Suppressor macrophage treated with lipopolysaccharide for 4 hours (primary cell): ENCODE measurements at regions not wholly inside any gene's neighbourhood (a gene's known extent, or its start where the extent isn't known, plus 50 kb on each side); places are given as distances from the start of the nearest gene placed in this dataset.
"Not testable (repeated sequence)": the region's sequence is repeated elsewhere in the genome, so short reads cannot be mapped to it uniquely, and the experiment has no call there.

Experiments
- DNase-seq: peaks from one replicate; pipeline ENCODE4 v3.0.0-alpha.2; 2020

DNA sequence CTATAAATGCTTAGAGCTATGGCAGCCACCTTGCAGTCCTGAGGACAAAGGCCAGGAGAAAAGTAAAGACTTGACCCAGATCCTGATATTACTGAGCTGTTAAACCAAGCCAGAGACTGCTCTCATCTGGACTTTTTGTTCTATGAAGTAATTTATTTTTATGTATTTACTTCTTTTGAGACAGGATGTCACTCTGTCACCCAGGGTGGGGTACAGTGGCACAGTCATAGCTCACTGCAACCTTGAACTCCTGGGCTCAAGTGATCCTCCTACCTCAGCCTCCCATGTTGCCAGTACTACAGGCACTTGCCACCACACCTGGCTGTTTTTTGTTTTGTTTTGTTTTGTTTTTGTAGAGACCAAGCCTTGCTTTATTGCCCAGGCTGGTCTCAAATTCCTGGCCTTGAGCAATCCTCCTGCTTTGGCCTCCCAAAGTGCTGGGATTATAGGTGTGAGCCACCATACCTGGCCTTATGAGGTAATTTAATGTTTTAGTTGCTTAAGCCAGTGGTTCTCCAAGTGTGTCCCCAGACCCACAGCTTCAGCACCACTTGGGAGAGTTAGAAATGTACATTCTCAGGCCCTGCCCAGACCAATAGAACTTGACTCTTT, 112.1 kb downstream of the COPRS start:
- no peak for DNase-seq

DNA sequence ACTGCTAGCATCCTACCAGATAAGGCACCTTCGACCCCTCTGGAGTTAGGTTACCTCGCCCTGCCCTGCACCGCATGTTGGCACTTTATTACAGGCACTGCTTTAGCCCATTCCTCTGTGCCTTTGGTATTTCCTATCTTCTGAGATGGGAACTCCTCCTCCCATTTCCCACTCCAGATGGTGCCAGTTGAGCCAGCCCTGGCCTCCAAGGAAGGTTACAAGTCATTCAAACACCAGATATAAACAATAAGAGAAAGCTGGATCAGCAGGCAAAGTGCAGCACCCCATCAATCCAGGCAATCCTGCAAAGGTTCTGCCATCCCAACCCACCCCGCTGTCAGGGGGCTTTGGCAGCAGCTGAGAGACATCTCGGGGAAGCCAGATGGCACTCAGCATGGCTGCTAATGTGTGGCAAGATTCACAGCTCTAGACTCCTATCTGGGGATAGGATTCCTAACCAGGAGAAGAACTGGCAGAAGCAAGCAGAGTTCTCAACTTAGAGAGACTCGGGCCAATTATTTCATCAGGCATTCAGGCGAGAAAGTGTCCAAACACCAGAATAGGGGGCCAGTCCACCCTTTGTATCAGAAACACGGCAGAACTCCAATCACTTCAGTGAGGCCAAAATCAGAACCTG, 113.0 kb downstream of the COPRS start:
- DNase-seq, result no peak

DNA sequence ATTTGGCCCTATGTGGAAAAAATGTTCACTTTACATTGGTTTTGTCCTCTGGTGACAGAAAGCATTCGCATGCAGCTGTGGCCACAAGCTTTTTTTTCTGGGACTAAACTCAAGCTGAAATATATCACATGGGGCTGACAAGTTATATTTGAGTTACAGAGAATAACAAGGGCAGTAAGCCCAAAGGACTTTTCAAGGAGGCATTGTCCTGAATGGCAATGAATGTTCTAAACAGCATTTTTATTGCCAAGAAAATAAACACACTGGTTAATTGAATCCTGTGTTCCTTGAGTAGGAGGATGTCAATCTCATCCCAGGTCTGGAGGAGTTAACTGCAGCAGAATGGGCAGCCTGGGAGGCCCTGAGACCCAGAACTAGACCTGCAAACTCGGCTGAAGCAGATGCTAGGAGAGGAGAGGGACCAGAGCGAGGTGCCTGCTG, 114.5 kb downstream of the COPRS start:
- no peak for DNase-seq

DNA sequence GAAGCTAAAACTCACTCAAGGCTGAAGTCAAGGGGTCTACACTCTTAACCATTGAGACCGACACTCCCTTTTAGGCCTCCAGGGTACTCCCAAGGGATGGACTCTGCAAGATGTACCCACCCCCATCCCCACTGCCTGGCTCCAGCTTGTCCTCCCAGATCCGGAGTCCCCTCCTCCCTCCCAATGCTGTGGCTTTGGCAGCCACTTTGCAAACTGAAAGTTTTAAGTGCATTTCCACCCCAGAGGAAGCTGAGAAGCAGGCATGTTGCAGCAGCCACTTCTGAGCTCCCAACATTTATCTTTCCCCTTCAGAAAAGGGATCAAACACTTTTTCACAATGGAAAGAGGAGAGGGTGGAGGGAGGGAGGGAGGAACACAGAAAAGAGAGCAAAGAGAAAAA, 115.2 kb downstream of the COPRS start:
- no peak for DNase-seq

DNA sequence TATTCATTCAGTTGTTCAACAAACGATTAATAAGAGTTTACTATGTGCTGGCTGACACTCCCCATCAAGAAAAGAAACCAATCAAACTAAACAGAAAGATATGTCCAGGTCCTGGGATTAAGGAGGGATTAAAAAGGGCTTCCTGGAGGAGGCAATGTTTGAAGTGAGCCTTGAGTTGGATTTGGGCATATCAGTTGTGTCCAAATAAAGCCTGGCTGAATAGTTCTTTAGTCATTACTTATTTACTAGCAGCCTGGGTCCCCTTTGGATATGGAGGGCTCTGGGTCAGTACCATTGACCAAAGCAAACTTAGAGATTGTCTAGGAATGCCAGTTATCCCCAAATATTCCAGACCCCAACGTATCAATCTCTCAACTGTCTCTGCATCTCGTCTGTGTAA, 117.7 kb downstream of the COPRS start:
- no peak for DNase-seq

DNA sequence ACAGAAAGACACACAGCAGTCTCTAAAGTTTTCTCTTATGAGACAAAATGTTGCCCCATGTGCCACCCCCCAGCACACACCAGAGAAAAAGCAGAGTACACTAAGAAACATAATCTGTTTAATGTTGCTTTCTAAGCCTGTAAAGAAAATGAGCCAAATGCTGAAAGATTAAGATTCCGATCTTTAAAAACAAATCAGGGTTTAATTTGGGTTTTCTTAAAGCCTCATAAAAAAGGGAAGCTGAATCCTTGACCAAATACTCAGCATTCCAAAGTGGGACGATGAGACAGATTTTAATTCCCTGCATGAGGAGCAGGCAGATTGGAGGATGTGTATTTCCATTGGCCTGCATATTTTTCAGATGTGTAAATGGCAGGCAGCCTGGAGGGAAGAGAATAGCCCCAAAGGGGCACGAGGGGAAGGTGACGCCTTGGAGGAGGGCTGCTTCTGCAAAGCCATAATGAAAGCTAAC, 118.4 kb downstream of the COPRS start:
- no peak for DNase-seq

DNA sequence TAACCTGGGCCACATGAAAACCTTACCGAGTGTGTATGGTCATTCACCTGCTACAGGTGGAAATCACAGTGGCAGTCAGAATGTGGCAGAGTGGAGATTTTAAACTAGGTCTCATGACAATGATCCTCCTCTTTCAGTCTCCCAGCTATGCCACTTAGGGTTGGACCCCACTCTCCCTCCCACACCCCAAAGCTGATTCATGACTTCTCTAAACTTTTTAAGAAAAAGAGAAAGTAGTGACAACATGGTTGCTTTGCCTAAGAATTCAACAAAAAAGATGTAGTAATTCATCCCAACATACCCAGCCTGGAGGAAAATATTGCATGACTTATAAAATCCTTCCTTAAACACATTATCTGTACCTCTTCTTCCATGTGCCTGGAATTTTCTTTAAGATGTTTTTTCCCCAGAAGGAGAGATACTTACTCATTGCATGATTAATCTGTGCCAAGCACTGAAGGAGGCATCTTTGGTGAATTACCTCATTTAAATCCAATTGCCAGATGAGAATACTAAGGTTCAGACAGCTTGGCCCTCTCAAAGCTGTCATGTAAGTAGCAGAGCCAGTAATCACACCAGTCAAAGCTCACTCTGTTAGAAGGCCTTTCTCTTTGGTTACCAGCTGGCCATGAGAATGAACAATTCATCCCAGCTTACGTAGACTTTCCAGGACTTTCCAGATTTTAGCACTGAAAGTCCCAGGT, 119.9 kb downstream of the COPRS start:
- DNase-seq, result peak; percentile 34

DNA sequence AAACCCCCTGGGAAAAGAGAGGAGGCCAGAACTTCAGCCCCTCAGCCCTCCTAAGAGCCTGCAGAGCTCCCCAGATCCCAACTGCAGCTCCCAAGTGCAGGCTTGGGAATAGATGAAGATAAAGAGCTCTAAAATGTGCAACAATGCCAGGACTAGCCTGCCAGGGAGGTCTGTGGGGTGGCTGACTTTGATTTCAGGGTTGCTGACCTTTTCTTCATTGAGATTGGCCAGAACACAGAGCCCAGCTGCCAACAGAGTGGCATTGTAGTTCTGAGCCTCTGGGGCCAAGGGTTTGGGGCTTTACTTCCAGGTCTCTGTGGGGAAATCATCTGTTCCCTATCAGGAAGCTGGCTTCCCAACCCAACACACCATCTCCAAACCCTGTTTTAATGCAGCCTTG, 120.6 kb downstream of the COPRS start:
- DNase-seq, result no peak

DNA sequence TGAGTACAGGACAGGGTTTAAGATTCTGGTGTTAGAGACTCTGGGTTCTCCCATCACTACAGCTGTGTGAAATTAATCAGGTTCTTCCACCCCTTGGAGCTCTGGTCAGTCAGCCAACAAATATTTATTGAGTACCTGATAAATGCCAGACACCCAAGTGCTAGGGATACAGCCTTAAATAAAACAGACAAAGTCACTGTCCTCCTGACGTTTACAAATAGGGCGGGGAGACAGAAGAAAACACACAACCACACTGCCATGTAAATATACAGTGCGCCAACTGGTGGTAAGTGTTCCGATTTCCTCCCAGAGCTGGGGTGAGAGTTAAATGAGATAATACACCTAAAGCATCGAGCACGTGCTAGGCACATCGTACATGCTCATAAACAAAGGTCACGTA, 121.0 kb downstream of the COPRS start:
- DNase-seq, result no peak

DNA sequence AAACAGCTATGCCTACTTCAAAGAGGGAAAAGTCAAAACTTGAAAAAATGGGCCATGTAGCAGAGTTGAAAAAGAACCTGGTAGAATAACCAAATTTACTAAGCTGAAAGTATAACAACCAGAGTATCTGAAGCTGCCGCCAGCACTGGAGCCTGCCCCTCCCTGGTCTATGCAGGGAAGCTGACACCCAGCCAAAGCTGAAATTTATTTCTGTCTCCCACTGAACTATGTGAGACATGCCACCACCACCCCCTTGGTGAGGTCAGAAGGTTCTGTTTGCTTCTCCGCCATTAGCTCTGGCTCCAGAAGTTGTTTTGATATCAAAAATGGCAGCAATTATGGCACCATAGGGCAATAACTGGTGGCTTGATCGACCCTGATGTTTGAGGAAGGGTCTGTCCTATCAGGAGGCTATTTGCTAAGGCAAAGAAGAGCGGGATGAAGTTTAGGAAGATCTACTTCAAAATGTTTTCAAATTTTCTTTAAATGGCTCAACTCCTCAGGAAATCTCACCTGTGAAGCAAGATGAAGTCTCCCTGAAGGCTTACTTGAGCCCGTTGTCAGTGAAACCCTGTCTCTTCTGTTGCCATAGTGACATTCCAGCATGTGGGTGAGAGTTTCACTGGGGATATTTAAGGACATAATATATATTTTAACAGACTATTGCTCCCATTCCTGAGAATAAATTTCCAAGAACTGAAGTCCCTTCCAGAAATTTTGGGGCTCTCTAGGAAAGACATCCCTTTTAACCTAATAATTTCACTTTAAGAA, 122.0 kb downstream of the COPRS start:
- no peak for DNase-seq

DNA sequence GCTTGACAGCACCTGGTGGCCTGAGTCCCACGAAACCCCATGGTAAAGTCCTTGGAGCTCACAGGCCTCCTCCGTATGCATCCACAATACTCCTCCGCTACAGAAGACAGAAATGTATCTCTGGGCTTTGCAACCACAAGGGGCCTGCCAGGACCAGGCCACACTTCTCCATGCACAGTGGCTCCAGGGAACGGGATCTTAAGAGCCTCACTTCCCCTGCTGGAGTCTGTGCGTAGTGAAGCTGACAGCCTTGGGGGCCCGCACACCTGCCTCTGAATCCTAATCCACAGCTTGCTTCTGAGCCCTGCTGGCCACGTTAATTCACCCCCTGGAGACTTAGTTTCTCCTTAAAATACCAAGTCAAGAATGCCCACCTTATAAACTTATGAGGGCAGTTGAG, 125.7 kb downstream of the COPRS start:
- no peak for DNase-seq

DNA sequence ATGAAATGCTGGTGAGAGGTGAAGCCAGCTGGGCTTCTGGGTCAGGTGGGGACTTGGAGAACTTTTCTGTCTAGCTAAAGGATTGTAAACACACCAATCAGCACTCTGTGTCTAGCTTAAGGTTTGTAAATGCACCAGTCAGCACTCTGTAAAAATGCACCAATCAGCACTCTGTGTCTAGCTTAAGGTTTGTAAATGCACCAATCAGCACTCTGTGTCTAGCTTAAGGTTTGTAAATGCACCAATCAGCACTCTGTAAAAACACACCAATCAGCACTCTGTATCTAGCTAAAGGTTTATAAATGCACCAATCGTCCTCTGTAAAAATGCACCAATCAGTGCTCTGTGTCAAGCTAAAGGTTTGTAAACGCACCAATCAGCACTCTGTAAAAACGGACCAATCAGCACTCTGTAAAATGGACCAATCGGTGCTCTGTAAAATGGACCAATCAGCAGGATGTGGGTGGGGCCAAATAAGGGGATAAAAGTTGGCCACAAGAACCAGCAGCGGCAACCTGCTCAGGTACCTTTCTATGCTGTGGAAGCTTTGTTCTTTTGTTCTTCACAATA, 127.4 kb downstream of the COPRS start:
- DNase-seq, result not testable (repeated sequence)

DNA sequence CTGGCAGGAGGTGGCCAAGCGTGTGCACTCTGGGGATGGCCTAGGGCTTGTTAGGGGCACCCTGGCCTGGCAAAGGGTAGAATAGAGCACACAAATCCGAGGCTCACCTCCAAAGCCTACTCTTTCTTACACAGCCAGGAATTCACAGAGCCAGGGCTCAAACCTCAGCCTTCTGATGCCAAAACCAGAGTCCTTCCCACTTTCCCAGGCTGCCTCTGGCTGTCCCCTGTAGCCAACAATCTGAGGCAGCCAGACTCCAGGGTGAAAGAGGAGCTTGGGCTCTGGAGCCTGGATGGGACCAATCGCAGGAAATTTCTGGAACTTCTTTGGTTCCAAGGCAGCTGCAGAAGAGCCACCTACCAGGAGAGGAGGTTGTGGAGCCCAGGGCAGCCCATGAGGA, 127.9 kb downstream of the COPRS start:
- no peak for DNase-seq

DNA sequence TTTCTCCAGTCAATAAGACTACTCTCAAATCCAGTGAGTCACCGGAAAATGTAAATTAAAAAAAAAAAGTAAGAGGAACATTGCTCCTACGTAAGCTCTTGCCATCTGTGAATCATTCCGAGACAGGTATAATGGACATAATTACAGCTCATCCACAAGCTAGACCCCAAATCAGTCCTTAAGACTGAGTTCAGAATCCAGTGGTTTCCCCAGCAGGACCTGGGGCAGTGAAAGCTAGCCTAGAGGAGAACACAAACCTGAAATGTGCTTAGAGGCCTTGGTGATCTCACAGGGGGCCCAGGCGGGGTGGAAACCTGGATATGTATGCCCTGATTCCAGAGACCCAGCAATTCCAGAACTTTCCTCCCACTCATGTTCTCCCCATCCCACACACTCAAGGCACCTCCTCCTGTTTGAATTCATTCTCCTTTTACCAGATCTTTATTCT, 132.0 kb downstream of the COPRS start:
- DNase-seq, result no peak

DNA sequence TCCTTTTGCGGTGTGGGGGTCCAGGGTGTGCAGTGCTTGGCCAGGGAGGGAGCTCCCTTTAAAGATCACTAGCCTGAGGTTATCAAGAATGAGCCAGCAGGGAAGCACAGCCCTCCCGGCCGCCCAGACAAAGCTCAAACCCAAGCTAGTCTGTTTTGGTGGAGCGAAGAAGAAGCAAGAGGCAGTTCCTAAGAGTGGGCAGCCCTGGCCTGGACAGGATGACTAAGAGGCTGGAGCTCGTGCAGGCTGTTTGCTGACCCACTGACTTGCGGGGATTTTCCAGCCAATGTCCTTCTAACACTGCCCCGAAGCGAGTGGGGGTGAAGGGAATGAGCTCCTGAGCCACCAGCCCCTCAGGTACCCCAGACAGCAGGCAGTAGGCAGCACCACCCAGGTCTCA, 134.4 kb downstream of the COPRS start:
- DNase-seq, result peak; percentile 20

DNA sequence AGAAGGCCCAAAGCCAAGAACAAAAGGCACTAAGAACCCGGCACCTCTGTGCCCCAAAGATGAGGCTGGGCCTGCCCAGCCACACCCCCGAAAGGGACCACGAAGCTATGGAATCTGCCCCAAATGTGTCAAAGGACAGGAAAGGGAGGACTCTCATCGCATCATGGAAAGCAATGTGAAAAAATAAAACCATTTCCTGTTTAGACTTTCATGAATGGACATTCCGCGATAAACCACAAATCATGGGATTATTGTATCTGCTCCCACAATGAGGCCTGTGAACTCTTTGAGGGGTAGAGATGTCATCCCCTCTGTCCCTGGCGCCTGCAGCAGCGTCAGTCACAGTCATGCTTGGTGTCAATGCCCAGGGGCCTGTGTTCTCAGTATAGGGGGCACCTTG, 135.0 kb downstream of the COPRS start:
- no peak for DNase-seq

DNA sequence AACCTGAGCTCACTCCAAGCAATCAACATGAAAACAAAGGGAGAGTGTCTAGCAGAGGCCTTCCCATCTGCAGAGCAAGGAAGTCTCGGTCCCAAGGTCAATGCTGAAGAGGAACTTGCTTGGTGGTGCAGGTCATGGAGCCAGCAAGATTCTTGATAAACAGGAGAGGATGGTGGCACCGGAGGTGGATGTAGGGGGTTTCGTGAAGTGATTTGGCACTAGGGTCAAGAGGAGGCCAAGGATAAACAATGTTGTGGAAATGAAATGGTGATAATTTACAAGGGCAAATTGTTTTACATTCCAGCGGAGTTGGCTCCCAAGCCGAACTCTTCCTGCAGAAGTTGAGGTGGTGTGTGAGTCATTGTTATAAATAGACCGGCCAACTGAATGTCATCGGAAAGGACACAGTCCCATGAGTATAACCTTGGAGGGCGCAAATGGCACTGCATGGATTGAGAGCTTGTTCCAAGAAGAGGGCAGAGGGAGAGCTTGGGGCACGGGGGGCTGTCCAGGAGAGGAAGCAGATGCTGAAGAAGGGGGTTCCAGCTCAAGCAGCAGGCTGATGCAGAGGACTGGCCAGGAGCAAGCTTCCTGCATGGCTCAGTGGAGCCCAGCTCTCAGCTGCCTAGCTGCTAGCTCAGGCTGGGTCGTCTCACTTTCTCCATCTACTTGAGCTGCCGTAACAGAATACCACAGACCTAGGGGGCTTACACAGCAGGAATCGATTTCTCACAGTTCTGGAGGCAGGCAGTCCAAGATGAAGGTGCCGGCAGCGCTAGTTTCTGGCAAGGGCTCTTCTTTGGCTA, 136.6 kb downstream of the COPRS start:
- DNase-seq, result no peak

DNA sequence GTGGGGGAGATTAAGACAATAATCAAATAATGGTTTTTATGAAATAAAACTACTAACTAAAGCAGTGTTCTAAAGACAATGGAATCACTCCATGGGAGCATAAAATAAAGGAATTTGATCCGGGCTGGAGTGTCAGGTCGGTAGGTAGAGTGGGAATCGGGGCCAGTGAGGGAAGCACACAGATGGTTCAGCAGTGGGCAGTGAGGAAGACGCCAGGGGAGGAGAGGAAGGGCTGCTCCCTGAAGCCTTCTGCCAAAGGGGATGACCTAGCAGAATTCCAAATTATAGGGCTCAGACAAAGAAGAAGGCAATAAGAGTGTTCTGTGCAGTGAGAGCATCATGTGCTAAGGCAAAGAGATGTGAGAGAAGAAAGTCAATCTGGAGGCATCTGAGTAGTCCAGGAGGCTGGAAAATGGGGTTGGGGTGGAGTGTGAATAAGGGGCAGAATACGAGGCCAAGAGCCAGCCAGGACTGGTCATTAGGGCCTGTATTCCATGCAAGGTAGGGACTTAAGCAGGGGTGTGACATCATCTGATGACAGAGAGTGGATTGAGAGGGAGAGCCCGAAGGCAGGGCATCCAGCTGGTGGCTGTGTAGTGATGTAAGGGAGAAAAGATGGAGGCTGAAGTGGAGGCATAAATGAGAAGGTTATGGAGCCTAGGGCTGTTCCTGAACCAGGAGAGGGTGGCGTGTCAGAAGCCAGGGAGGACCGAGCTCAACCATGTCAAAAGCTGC, 137.6 kb downstream of the COPRS start:
- no peak for DNase-seq

DNA sequence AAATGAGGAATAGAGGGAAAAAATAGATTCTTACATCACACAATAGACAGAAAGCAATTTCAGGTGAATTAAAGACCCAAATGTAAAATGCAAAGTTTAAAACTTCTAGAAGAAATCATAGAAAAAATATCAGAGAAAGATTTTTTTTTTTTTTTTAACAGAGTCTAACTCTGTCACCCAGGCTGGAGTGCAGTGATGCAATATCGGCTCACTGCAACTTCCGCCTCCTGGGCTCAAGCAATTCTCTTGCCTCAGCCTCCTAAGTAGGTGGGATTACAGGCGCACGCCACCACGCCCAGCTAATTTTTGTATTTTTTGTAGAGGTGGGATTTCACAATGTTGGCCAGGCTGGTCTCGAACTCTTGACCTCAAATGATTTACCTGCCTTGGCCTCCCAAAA, 141.8 kb downstream of the COPRS start:
- DNase-seq, result peak; percentile 46

DNA sequence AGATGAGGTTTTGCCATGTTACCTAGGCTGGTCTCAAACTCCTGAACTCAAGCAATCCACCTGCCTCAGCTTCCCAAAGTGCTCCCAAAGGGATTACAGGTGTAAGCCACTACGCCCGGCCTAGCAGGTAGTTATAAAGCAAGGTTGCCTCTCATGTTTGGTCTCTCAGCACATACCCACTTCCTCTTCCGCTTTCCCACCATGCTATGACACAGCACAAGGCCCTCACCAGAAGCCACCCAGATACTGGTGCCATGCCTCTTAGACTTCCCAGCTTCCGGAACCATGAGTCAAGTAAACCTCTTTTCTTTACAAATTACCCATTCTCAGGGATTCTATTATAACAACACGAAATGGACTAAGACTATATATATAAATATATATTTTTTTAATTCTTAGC, 143.6 kb downstream of the COPRS start:
- DNase-seq, result peak; percentile 70

DNA sequence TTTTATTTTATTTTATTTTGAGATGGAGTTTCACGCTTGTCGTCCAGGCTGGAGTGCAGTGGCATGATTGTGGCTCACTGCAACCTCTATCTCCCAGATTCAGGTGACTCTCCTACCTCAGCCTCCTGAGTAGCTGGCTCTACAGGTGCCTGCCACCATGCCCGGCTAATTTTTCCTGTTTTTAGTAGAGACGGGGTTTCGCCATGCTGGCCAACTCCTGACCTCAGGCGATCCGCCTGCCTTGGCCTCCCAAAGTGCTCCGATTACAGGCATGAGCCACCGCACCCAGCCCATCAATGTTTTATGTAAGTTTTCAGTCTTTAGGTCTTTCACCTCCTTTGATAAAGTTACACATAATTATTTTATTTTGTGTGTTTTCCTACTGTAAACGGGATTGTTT, 154.6 kb downstream of the COPRS start:
- DNase-seq, result no peak

DNA sequence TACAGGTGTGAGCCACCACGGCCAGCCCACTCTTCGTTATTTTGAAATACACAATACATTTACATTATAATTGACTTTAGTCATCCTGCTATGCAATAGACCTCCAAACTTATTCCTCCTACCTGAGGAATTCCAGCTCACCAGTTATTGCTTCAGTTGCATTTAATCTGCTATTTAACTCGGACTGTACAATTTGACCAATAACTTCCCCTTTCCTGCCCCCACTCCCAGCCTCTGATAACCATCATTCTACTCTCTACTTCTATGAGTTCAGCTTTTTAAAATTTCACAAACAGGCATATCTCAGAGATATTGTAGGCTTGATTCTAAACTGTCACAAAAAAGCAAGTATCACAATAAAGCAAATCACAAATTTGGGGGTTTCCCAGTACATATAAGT, 157.0 kb downstream of the COPRS start:
- no peak for DNase-seq
